GM13977 (cell line): ENCODE measurements at regions not wholly inside any gene's neighbourhood (a gene's known extent, or its start where the extent isn't known, plus 50 kb on each side); places are given as distances from the start of the nearest gene placed in this dataset.

ENCODE experiments used
- DNase-seq: peaks from one replicate; pipeline ENCODE4 v3.0.0; 2012; ENCODE audit warnings: low spot score
- CTCF ChIP-seq: IDR thresholded peaks from 2 replicates; pipeline ENCODE4 v1.5.1; 2012; ENCODE audit warnings: mild to moderate bottlenecking, control low read depth; ENCODE audit not compliant: insufficient read depth; ENCODE audit errors: extremely low read depth, missing control alignments
- in situ Hi-C: fragments of 300-500 bp; cut with MboI; formaldehyde crosslinking; loops from one replicate; pipeline ENCODE4 v1.12.0; 2022; ENCODE audit warnings: low sequenced_read_pairs, low pct_unique_long_range_greater_than_20kb, mixed read lengths, inconsistent platforms; ENCODE audit not compliant: unreplicated experiment

- in situ Hi-C loops = no loop called here
- DNase-seq = no peak
- TF ChIP-seq CTCF = no peak
Observed at GRCh38 chr12:103011974-103012763, 54.7 kb downstream of the ASCL1 start.

GRCh38 chr12:103012884-103013283, 55.4 kb downstream of the ASCL1 start:
- in situ Hi-C loops = no loop called here
- TF ChIP-seq CTCF = no peak
- DNase-seq = no peak

- in situ Hi-C loops = no loop called here
- TF ChIP-seq CTCF = no peak
Observed at GRCh38 chr12:103013741-103014300, 56.3 kb downstream of the ASCL1 start.

GRCh38 chr12:103016381-103016780, 58.9 kb downstream of the ASCL1 start:
- in situ Hi-C loops = no loop called here

More at GRCh38 chr12:103013741-103014300, 56.3 kb downstream of the ASCL1 start:
- DNase-seq = no peak

GRCh38 chr12:103020839-103021238, 63.4 kb downstream of the ASCL1 start:
- DNase-seq = no peak
- TF ChIP-seq CTCF = no peak
- in situ Hi-C loops = no loop called here

More at GRCh38 chr12:103016381-103016780, 58.9 kb downstream of the ASCL1 start:
- TF ChIP-seq CTCF = no peak
- no peak for DNase-seq

- in situ Hi-C loops = no loop called here
- no peak for DNase-seq
Observed at GRCh38 chr12:103021538-103022218, 64.2 kb downstream of the ASCL1 start.

More at GRCh38 chr12:103021538-103022218, 64.2 kb downstream of the ASCL1 start:
- no peak for TF ChIP-seq CTCF
